WI38 (cell line): ENCODE measurements at regions not wholly inside any gene's neighbourhood (a gene's known extent, or its start where the extent isn't known, plus 50 kb on each side); places are given as distances from the start of the nearest gene placed in this dataset.
"Not testable (repeated sequence)": the region's sequence is repeated elsewhere in the genome, so short reads cannot be mapped to it uniquely, and the experiment has no call there.

Source experiments
- H3K4me3 ChIP-seq: 2 replicates; pipeline ENCODE4 v1.5.1; 2011; ENCODE audit warnings: low read depth, mild to moderate bottlenecking, control low read depth, low read length
- TF ChIP-seq, protein P1 (sequence below): IDR thresholded peaks from 2 replicates; pipeline ENCODE4 v1.5.1; 2012; ENCODE audit warnings: low read depth, mild to moderate bottlenecking, control low read depth, low read length

DNA sequence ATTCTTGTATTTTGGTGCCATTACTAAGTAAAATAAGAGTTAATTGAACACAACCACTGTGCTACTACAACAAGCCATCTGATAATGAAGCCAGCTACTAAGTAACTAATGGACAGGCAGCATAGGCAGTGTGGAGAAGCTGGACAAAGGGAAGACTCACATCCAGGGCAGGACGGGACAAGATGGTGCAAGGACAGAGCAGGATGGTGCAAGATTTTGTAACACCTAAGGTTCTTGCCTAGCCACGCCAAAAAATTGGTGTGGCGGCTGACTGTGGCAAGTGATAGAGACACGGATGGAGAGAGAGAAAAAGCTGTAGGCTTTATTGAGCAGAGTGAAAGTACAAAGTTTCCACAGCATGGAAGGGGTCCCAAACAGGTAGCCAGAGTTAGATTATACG, 114.0 kb upstream of the VANGL1 start:
- no peak overlapping the region for H3K4me3 ChIP-seq
- TF ChIP-seq, protein P1, sequence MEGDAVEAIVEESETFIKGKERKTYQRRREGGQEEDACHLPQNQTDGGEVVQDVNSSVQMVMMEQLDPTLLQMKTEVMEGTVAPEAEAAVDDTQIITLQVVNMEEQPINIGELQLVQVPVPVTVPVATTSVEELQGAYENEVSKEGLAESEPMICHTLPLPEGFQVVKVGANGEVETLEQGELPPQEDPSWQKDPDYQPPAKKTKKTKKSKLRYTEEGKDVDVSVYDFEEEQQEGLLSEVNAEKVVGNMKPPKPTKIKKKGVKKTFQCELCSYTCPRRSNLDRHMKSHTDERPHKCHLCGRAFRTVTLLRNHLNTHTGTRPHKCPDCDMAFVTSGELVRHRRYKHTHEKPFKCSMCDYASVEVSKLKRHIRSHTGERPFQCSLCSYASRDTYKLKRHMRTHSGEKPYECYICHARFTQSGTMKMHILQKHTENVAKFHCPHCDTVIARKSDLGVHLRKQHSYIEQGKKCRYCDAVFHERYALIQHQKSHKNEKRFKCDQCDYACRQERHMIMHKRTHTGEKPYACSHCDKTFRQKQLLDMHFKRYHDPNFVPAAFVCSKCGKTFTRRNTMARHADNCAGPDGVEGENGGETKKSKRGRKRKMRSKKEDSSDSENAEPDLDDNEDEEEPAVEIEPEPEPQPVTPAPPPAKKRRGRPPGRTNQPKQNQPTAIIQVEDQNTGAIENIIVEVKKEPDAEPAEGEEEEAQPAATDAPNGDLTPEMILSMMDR: no peak

- TF ChIP-seq, protein P1: no peak
Measured at GRCh38 chr1:115526900-115527299, 114.9 kb upstream of the VANGL1 start.

DNA sequence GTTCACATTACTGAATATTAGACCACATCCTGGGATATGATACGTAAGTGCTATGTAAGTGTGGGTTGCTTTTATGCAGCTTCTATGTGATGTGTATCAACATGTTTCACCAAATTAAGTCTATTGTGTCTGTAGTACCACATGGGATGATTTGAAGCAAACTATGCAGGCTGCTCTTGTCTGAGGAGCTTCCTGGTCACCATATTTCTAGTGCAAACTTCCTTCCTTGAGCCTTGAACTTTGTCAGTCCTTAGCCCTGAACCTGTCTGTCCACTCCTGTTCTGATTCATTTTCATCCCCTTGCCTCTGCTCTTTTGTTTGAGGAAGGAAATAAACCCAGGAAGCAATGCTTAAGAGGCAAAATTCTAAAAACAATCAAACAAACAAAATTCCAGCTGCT, 117.5 kb upstream of the VANGL1 start:
- H3K4me3 ChIP-seq: no peak overlapping the region
- TF ChIP-seq, protein P1: no peak

More at GRCh38 chr1:115526900-115527299, 114.9 kb upstream of the VANGL1 start:
- H3K4me3 ChIP-seq: no peak overlapping the region

DNA sequence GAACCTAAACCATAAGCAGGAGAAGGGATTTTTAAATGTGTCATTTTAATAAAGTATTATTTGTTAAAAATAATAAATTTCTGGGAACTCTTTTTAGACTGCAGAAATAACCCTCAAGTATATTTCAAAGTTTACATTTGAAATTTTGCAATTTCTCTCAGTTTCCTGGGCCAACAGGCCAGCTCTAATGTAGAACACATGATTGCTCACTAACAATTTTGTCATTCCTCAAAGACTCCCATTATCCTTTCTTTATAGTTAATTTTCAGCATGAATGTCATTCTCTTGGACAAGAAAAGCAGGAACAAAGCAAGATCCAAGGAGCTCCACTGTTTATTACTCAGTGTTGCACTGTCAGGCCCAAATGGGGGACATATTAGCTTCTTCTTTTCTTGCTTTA, 119.4 kb upstream of the VANGL1 start:
- TF ChIP-seq, protein P1: no peak
- H3K4me3 ChIP-seq: no peak overlapping the region

DNA sequence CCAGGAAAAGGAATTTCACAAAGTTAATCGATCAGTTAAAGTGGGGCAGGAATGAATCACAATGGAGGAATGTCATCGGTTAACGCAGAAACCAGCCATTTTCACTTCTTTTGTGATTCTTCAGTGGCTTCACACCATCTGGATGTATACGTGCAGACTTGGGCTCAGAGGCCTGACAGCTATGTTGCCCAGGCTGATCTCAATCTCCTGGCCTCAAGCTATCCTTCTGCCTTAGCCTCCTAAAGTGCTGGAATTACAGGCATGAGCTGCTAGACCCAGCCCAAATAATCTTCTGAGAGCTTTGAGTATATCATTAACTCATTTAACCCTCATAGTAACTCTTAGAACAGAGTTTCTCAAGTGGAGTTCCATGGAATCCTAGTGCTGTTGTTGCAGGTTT, 126.5 kb upstream of the VANGL1 start:
- H3K4me3 ChIP-seq: no peak overlapping the region

DNA sequence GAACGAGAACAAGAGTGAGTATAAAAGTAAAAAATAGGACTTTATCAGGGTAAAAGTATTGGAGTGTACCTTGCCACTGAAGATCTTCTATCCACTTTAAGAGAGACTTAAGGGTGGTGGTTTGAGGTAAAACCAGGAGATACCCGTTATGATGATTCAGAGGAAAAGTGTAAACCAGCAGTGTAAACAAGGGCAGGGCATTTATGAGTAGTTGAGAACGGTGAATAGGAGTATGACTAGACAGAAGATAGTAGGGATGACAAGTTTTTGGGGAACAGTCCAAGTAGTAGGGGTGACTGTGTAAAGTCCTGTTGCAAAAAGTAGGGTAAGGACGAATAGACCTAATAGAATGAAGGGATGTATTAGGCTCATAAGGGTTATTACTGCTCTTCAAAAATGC, 131.5 kb upstream of the VANGL1 start:
- not testable (repeated sequence) for H3K4me3 ChIP-seq

More for the DNA sequence above, 126.5 kb upstream of the VANGL1 start:
- TF ChIP-seq, protein P1: no peak

DNA sequence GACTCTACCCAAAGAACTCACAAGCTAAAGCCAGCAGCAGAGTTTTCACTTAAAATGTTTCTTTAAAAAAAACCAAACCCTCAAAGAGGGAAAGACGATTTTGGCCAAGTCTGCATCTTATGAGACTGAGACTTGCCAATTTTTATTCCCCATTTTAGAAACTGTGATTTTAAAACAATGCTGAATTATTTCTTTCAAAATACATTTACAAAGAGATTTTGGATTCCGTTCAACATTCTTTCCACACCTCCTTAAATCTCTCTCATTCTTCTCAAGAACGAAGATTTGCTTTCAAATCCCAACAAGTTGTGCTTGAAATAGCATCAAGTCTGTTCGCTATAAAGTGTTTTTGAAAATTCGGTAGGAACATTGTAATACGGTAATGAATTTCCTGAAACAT, 133.9 kb upstream of the VANGL1 start:
- H3K4me3 ChIP-seq: no peak overlapping the region
- TF ChIP-seq, protein P1: no peak

DNA sequence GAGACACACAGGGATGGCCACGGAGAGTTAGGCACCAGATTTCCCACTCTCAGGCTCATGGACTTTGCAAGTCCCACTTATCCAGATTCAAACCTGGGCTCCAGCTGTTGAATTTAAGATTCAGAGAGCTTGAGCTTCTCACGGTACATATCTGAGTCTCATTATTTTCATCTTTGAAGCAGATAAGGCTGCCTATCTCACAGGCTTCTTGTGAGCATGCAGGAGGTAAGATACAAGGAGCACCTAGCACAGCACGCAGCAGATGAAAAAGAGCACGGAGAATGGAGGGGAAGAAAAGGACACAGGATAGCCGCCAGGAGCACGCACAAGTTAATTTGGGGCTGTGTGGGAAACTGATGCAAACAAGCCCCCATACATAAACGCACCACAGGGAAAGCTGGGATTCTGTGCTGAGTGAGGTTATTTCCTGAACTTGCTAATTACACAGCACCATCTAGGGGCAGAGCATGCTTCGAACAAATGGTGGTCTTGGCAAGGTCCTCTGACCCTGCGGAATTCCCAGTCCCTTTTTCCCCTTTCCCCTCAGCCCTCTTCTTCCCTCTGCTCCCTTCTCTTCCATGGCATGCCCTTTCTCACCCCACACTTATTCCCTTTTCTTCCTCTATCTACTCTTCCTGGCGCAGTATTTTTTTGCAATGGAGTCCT, 134.7 kb upstream of the VANGL1 start:
- TF ChIP-seq, protein P1: peak; percentile 55
- H3K4me3 ChIP-seq: no peak overlapping the region
